GM19452 (cell line): ENCODE measurements at regions not wholly inside any gene's neighbourhood (a gene's known extent, or its start where the extent isn't known, plus 50 kb on each side); places are given as distances from the start of the nearest gene placed in this dataset.
A peak's percentile ranks its signal among the peaks of the same experiment; 100 is the strongest.

Experiments
- ATAC-seq: cut with Tn5 transposase; IDR thresholded peaks from one replicate; pipeline ENCODE4 v1.9.1; 2021; ENCODE audit not compliant: unreplicated experiment

DNA sequence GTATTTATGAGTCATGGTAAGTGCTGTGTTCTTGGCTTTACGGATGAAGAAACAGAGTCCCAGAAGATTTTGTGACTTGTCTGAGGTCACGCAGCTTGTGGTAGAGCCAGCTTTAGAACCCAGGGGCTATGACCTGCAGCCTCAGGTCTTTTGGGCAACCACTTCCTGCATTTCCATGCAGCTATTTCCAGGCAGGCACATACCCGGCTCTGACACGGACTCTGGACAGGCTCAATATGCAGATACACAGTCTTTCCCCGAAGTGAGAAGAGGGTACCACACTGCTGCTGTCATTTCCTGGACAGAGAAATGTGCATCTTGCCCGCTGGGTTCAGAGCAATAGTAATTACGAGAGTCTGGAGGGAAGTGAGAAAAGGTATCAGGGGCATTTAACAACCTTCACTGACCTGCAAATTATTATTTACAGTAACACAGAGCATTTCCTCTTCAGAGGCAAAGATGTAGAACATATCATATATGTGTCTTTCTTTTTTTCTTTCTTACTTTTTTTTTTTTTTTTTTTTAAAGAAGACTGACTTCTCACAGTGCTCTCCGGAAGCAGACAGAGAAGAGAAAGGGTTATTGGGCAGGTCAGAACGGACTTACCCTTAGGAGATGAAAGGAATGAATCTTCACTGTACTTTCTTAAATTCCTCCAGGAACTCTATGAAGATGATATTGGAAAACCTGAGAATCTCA, 185.1 kb downstream of the CLIC5 start:
- ATAC-seq = peak; percentile 94

DNA sequence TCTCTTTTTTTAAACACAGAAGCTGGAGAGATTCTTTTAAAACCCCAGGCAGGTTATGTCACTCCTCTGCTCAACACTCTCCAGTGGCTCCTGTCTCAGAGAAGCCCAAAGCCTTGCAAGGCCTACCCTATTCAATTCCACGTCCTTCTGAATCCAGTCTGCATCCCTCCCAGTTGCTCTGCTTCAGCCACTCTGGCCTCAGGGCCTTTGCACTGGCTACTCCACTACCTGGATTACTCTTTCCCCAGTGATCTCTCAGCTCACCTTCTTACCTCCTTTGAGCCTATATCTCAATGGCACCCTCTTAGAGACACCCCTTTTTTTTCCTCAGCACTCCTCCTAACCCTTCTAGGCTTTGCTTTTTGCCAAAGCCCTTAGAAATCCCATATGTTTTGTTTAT, 185.8 kb downstream of the CLIC5 start:
- ATAC-seq = no peak

DNA sequence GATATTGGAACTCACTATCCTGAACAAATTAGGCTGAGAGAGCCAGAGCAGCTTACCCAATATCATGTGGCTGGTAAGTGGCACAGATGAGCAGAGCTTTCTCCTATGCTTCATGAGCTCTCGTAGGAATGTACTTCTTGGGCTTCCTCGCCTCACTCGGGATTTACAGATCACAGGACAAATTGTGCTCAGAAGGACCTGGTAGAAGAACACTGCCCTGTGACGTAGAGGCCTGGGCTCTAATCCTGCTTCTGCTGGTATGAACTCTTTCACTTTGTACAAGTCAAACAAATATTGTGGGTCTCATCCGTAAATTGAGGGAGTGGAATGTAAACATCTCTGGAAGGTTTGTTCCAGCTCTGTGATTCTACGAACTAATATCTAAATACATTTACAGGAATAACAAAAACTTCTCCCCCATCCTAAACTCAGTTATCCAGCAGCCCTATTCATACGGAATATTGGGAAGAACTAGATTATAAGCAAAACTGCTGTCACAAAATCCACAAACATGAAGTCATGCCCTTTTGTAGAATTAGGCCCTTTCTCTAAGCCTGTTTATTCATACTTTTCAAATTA, 187.6 kb downstream of the CLIC5 start:
- no peak for ATAC-seq

DNA sequence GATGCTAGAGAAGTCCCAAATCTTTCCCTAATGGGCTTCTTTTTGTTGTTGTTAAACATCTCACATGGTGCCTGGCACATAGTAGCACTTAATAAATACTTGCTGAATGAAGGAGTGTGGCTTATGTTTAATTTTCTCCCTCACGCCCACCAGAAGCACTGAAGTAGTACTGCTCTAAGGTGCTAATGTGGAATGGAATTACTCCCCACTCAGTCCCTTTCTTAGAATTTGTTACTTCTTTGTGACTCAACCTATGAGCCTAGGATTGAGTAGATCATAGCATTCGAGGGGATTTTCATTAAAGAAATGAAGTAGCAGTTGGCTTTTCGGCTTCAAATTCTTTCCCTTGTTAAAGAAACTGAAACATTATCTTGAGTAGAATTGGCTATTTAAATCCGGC, 192.8 kb downstream of the CLIC5 start:
- no peak for ATAC-seq

DNA sequence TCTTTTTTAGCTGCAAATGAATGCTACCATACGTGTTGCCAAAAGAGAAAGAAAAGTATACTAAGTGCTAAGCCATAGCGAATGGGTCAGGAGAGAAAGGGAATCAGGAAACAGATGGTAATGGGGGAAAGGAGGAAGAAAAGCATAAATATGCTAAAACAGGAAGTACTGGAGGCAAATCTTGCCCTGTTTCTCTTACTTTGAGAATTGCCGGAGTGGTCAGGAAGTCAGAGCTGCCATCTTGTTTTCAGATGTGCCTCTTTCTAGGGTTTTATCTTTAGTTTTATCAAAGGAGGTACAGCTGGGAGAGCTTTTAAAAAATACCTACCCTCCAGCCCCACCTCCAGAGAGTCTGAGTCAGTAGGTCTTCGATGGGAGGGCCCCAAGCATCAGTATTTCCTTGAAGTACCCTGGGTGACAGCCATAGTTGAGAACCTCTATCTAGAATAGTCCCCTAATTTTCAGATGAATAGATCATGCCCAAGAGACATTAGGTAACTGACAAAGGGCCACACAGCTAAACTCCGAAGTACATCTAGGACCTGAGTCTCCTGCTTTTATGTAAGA, 193.3 kb downstream of the CLIC5 start:
- ATAC-seq = no peak

DNA sequence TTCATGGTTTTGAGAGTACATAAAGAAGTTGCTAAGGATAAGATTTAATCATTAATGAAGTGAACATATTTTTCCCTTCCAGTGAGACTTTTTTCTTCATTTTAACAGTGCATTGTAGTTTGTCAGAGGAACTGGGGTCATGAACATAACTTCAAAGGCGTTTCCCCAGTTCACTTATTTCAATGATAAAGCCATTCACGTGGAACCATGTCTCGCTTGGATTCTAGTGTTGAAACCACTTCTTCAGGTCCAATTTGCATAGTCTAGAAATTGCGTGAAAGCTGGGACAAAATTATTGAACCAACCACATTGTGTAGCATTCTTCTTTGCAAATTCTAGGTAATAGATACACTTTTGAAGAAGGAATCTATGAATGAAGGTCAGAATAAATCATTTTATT, 197.0 kb downstream of the CLIC5 start:
- ATAC-seq = no peak

DNA sequence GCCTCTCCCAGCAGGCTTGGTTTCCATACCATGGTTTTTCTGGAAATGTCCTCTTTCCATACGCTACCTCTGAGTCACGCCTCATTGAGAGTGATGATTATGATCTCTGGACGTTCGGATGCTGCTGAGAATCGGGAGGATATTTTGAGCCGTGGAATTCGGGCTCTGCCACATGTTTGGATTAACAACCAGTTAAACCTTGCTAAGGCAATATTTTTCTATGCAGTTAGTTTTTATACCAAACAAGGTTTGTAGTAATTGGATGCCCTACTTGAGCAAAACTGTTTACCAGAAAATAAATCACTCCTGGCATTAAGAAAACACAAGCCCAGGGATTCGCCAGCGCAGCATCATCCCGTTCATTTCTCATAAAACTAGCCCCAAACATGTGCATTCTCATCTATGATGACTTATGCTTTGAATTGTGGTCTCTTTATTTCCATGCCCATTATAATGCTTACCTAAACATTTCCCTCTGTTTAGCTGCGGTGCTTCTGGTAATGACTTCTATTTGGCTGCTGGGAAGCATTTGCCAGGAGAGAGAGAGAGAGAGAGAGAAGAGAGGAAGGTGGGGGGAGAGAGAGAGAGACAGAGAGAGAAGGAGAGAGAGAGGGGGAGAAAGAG, 198.9 kb downstream of the CLIC5 start:
- no peak for ATAC-seq

DNA sequence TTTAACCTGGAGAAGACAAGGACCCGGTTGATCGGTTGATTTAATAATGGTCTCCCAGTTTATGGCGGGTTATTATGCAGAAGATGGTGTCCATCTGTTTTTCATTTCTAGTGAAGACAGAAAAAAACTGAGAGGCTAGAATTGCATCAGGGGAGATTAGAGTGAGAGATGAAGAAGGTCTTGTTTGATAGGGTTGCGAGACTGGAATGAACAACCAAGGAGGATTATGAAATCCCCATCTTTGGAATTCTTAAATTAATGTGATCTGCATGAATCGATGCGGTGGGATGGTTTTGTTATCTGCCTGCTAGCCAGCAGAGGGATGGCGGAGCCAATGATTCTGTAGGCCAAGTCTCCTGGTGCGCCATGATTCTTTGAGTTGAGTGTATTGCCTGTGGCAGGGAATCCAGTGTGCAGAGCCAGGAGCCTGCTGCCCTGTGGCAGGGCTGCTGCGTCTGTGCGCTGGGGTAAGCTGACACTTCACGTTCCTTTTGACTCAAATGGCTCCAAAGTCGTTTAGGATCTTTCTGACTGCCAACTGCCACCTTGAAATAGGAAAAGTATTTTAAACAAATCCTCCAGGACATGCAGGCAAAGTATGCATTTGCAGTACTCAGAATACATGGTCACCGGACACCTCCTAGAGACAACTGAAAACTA, 200.1 kb downstream of the CLIC5 start:
- ATAC-seq = no peak

DNA sequence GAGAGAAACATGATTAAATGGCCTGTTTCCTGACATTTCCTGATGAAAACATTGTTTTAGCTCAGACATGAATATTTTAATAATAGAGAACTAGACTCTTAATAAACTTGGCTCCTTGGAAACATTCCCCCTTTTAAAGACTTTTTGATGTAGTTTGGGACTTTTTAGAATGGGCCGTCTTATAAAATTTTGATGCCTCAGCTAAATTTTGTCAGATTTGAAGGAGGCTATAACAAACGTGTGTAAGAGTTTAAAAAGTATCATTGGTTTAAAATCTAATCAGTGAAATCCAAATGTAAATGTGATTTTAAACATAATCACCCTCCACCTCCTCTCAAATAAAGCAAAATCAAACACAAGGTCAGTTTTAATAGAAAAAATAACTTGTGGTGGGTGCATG, 200.9 kb downstream of the CLIC5 start:
- ATAC-seq = no peak

DNA sequence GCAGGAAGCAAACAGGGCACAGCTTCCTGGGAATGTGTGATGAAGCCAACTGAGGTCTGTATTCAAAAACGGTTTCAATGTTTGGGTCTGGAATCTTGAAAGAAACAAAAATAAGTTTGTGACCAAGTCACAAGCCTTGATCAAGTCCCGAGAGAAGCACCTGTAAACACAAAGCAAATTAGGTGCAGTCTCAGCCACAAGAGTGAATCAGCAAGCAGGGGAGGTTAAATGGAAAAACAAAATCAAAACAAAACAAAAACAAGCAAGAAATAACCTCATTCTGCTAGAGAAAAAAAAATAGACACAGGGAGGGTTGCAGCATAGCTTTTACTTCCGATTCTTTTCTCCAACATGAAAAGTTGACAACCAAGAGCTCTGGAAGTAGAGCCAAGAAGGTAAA, 201.7 kb downstream of the CLIC5 start:
- no peak for ATAC-seq

DNA sequence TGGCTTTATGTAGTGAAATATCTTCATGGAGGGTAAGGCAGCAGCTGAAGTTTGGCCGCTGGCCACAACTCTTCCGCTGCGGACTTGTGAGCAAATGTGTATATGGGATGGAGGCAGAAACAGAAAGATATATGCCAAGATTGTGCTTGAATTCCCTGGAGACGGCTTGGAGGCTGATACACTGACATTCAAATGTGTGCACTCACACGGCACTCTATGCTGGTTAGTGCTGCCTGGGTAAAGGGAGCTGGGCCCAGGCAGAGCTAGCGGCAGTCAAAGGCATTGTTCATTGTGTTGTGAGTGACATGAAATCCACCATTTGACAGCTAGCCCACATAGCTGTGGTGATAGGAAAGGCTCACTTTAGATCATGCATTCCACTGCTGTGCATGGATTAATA, 202.7 kb downstream of the CLIC5 start:
- no peak for ATAC-seq

DNA sequence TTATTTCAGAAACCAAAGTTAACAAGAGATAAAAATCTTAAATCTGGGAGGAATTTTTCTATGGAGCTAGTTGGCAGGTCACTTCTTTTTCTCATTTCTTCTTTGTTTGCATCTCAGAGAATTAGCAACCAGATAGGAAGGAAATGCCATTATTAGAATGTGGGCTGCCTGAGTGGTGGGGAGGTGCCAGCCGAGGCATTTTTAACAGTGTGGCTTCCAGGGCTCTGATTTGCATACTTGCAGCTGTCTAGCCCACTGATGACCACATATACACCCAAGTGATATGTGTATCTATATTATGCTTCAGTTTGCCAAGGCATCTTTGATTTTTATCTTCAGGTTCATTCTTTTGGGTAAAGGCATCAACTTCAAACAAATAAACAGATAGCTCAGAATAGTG, 206.7 kb downstream of the CLIC5 start:
- peak; percentile 72 for ATAC-seq

DNA sequence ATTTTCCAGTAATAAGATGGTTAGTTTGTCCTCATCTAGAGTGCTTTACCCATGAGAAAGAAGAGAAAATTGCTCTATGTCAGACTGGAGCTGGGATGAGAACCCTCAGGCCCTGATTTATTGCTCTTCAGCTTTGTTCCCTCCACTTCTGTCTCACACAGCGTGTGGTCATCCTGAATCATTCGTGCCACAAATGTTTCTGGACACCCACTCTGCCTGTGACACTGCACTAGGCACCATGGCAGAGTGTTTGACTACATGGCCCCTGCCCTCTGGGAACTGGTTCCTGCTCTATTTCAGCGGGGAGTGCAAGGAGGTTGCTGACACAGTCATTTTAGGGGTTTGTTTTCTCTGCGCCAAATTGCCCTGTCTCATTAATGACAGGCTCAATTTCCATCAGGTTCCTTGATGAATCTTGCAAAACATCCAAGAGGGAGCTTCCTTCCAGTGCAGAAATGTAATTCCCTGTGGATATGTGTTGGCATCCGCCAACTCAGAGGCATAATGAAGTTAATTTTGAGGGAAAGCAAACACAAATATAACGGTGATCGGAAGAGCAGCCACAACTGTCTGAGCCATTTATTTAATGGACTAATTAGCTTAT, 207.5 kb downstream of the CLIC5 start:
- ATAC-seq = no peak

DNA sequence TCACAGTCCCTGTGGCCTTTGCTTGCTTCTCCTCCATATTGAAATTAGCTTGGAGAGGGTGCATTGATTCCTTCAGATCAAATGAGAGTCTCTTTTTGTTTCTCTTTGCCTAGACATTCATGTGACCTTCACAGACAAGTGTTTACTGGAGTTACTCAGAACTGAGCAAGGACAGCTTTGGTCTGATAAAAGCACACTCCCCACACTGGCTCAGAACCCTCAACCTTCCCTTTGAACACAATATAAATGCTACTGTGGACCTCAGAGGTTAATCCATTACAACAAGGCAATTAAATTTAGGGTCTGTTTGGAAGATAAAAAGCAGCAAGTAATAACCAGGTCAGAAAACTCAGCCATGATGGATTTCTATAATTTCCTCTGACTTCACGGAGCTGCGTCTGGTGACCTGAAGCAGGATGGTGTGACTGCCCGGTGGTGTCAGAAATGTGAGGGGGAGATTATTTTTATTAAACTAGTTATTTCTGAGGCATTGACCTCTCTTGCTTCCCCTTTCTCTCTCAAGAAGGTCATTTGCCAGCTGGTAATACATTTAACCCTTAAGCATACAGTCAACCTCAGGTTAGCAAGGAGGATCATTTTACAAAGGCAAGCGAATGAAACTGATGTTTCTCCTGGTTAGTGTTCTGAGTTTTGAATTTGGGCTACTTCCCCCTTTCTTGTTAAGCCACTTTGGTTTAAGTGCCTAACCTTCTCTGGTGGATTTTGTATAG, 208.2 kb downstream of the CLIC5 start:
- no peak for ATAC-seq

DNA sequence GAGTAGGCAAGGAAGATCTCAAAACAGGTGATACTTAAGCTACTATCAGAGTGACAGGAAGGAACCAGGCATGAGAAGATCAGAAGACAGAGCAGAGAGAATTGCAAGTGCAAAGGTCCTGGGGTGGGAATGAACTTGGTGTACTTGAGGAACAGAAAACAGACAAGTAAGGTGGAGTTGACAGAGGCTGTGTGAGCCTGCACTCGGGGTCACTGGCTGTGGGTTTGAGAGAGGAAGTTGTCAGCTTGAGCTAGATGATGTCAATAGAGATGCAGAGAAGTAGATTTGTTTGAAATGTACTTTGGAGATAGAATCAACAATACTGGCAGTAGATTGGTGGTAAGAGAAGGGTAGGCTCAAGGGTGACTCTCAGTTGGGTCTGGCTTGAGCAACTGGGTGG, 209.5 kb downstream of the CLIC5 start:
- no peak for ATAC-seq

DNA sequence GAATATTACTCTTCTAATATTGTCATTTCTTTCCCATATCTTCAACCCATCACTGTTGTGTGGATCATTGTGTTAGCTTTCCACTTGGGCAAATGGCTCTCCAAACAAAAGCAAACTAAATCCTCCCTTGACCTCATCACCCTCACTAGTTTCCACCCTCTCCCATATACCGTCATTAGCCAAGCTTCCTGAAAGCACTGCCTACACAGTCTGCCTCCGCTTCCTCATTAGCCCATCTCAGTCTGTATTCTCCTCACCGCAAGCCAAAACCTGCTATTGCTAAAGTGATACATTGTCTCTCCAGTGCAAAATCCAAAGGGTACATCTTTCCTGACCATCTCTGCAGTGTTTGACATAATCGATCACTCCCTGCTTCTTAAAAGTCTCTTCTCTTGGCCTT, 212.6 kb downstream of the CLIC5 start:
- no peak for ATAC-seq

DNA sequence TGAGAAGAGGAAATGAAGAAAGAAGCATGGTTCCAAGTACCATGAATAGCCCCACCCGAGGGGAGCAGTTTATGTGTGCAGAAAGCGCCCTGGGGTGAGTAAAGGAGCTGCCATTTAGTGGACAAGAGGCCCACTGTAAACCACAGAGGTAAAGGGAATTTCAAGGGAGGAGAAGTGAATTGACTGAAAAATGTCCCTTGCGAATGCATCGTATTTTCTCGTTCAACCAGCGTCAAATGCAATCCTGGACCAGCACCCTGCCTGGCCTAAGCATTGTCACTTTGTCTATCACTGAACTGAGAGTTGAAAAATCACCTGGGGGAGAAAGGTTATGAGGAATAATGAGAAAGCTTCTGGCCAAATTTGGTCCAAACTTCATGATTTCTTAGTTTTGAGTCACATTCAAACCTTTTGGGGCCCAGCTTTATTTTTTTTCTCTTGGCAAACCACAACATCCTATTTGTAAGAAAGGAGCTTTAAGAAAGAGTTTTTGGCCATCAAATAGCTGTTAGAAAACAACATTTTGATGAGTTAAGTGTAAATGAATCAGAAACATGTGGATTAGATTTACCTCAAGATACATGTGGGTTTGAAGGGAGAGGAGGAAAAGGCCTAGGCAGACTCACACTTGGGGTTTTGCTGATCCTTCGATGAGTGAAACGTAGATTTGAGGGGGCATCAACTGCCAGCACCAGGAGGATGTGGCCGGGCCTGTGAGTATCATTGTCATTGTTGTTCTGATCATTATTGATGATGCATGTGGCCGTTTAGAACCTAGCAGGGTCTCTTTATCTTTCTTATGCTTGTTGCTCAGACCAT, 214.0 kb downstream of the CLIC5 start:
- peak; percentile 67 for ATAC-seq

DNA sequence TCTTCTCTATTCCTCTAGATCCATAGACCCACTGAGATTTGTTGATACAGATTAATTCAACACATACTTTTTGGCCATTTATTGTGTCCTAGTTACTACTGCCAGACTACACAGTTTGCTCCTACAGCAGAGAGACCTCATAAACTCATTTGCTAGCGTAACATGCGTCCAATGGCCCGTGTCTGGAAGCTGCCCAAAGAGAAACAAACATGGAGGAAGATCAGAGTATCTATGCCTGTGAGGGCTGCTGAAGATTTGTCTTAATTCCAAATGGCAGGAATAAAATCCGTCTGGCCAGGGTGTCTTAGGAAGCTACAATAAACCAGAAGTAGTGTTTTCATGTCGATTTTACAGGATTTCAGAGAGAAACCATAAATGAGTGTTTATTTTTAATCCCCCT, 214.7 kb downstream of the CLIC5 start:
- no peak for ATAC-seq

DNA sequence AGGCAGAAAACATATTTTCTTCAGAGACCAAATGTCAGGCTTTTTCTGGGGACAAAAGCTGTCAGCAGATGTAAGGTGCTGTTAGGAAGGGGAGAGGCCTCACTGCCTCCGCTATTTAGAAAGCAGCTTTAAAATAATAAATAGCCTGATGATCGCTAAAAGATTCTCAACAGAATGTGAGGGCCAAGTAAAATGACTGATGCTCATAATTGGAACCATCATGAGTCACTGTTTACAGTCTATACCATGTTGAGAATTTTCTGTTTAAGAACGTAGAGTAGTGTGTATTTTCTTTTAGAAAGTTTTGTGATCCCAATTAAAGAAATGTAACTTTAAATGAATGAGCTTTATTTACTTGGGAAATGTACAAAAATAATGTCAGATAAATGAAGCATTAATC, 220.0 kb downstream of the CLIC5 start:
- no peak for ATAC-seq

DNA sequence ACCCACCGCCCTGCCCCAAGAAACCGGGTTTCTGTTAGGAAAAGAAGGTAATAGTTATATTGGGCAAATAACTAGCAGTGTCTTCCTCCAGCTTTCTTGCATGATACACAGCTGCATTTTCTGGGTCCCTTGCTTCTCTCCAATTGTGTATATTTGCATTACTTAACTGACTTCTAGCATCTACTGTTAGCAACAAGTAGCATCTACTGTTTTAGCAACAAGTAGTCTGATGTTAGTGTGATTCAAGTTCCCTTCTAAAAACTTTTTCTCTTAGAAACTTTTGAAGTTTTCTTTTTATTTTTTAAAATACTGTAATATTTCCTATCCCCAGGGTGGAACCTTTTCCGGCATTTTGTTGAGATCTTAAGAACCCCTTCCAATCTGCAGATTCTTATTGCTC, 221.2 kb downstream of the CLIC5 start:
- ATAC-seq = no peak
